ENCODE measurements at regions not wholly inside any gene's neighbourhood (a gene's known extent, or its start where the extent isn't known, plus 50 kb on each side); places are given as distances from the start of the nearest gene placed in this dataset.

- Histone ChIP-seq H3K27ac (no peak overlapping the region), H3K4me3 (no peak overlapping the region), H3K9me3 (no peaks in the 10 kb centered on the region), H3K4me1 (no peaks in the 10 kb centered on the region), H3K36me3 (ENCODE audit: insufficient read depth in 1 of 2, low read depth in 1 of 2) (no peaks in the 10 kb centered on the region), H3K27me3 (ENCODE audit: insufficient read depth in 3 of 3, low read length in 2 of 3) (no peaks in the 10 kb centered on the region)
- TF ChIP-seq CTCF (IDR thresholded peaks at IDR 0.05) = no peak
- DNase-seq = no peak
- 66 to 74% (median 66%) methylated on average over 3 of the region's 3 CpGs for WGBS, 3 donors
- intact Hi-C loops (cut with DNase I) = no loop called here
- no peak for ATAC-seq
Measured at GRCh38 chr11:37762079-37762478, 1164.0 kb upstream of the RAG2 start.

- no peaks in the 10 kb centered on the region for H3K9me3 ChIP-seq
- DNase-seq (no peak), ATAC-seq (no peak)
- WGBS, 3 donors = 39 to 48% (median 44%) methylated on average over 1 of the region's 1 CpG
- intact Hi-C loops (cut with DNase I) = no loop called here
- no peak for TF ChIP-seq CTCF (IDR thresholded peaks at IDR 0.05)
- no peak overlapping the region for H3K4me3 ChIP-seq
- no peak overlapping the region for H3K27ac ChIP-seq
- no peaks in the 10 kb centered on the region for H3K27me3 ChIP-seq (ENCODE audit: insufficient read depth in 3 of 3, low read length in 2 of 3)
- H3K36me3 ChIP-seq (ENCODE audit: insufficient read depth in 1 of 2, low read depth in 1 of 2) = no peaks in the 10 kb centered on the region
- no peaks in the 10 kb centered on the region for H3K4me1 ChIP-seq
Measured at GRCh38 chr11:37755521-37755920, 1157.5 kb upstream of the RAG2 start.

- Histone ChIP-seq H3K4me3 (no peak overlapping the region), H3K27ac (no peak overlapping the region), H3K9me3 (no peaks in the 10 kb centered on the region), H3K4me1 (no peaks in the 10 kb centered on the region), H3K36me3 (ENCODE audit: insufficient read depth in 1 of 2, low read depth in 1 of 2) (no peaks in the 10 kb centered on the region), H3K27me3 (ENCODE audit: insufficient read depth in 3 of 3, low read length in 2 of 3) (no peaks in the 10 kb centered on the region)
- no peak for DNase-seq
- no peak for ATAC-seq
- intact Hi-C loops (cut with DNase I) = no loop called here
- TF ChIP-seq CTCF (IDR thresholded peaks at IDR 0.05) = no peak
Measured at GRCh38 chr11:37748641-37749040, 1150.6 kb upstream of the RAG2 start.

GRCh38 chr11:37747121-37747520 lies 1149.1 kb upstream of the RAG2 start:
- no peaks in the 10 kb centered on the region for H3K27me3 ChIP-seq (ENCODE audit: insufficient read depth in 3 of 3, low read length in 2 of 3)
- DNase-seq (no peak), ATAC-seq (no peak)
- WGBS, 3 donors = 59 to 84% (median 78%) methylated on average over 2 of the region's 2 CpGs
- H3K4me3 ChIP-seq = no peak overlapping the region
- H3K4me1 ChIP-seq = no peaks in the 10 kb centered on the region
- intact Hi-C loops (cut with DNase I) = no loop called here
- TF ChIP-seq CTCF (IDR thresholded peaks at IDR 0.05) = no peak
- no peak overlapping the region for H3K27ac ChIP-seq
- H3K9me3 ChIP-seq = no peaks in the 10 kb centered on the region
- no peaks in the 10 kb centered on the region for H3K36me3 ChIP-seq (ENCODE audit: insufficient read depth in 1 of 2, low read depth in 1 of 2)

GRCh38 chr11:37727371-37727770 lies 1129.3 kb upstream of the RAG2 start:
- DNase-seq (no peak), ATAC-seq (no peak)
- Histone ChIP-seq H3K9me3 (no peaks in the 10 kb centered on the region), H3K4me1 (no peaks in the 10 kb centered on the region), H3K27ac (no peak overlapping the region), H3K4me3 (no peak overlapping the region), H3K27me3 (ENCODE audit: insufficient read depth in 3 of 3, low read length in 2 of 3) (no peaks in the 10 kb centered on the region), H3K36me3 (ENCODE audit: insufficient read depth in 1 of 2, low read depth in 1 of 2) (no peaks in the 10 kb centered on the region)
- intact Hi-C loops (cut with DNase I) = no loop called here
- no peak for TF ChIP-seq CTCF (IDR thresholded peaks at IDR 0.05)
- WGBS, 3 donors = 55 to 64% (median 60%) methylated on average over 2 of the region's 2 CpGs

Data from psoas muscle (tissue), 7 donors.